GM21619 (cell line): ENCODE measurements at regions not wholly inside any gene's neighbourhood (a gene's known extent, or its start where the extent isn't known, plus 50 kb on each side); places are given as distances from the start of the nearest gene placed in this dataset.

Experiments used
- ATAC-seq: cut with Tn5 transposase; IDR thresholded peaks from one replicate; pipeline ENCODE4 v1.9.1; 2021; ENCODE audit not compliant: unreplicated experiment

- no peak for ATAC-seq
Measured at GRCh38 chr7:112887976-112888375, 97.8 kb upstream of the TMEM168 start.

GRCh38 chr7:112887337-112887736, 97.1 kb upstream of the TMEM168 start:
- no peak for ATAC-seq

- ATAC-seq, result no peak
Measured at GRCh38 chr7:112886208-112886607, 96.0 kb upstream of the TMEM168 start.

DNA sequence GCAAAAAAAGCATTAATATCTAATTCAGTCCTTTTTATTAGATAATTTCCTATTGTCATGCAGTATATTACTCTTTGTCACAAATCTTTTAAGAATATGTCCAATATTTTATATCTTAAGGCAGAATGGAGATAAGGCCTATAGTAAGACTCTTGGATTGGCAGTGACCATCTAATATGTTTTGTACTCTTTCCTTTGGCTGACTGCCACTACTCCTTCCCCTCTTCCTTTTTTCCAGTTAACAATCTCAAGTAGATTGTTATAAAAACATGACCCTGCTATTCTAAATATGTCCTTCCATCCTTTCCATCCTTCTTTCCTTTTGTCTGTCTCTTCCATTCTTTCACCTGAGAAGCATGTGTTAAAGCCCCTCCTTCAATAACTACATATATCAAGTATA, 92.8 kb upstream of the TMEM168 start:
- ATAC-seq, result no peak

DNA sequence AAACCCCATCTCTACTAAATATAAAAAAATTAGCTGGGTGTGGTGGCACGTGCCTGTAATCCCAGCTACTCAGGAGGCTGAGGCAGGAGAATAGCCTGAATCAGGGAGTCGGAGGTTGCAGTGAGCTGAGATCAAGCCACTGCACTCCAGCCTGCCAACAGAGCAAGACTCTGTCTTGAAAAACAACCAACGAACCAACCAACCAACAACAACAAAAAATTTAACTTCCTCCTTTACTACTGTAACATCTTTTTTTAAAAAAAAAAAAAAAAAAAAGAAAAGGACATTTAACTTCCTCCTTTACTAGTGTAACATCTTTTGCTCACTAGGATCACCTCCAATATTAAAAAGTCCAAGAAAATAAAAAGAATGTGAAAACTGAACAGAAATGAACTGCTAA, 92.3 kb upstream of the TMEM168 start:
- ATAC-seq, result no peak

- ATAC-seq, result no peak
Measured at GRCh38 chr7:112882022-112882421, 91.8 kb upstream of the TMEM168 start.

DNA sequence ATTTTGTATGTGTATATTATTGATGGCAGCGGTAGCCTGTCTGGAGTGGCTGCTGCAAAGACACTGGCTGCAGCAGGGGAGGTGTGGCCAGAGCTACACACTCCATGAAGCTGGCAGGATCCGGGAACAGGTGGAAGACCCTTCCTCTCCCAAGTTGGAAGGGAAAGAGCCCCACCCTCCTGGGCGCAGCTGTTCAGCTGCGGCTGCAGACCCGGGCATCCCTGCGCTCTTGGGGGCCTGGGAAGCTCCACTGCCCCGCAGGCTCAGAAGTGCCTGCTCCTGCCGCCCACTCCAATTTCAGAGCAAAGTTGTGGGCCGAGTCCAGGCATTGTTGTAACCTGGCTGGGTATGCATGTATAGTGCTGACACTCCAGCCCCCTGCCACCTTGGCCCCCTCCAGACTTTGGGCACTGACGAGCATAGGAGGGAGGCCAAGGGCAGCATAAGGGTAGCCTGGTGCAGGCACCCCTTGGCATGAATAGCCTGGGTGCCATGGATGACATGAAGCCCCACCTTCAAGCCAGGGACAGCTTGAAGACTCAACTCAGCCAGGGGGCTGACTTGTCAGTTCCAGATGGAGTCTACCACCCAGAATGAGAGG, 90.7 kb upstream of the TMEM168 start:
- no peak for ATAC-seq

DNA sequence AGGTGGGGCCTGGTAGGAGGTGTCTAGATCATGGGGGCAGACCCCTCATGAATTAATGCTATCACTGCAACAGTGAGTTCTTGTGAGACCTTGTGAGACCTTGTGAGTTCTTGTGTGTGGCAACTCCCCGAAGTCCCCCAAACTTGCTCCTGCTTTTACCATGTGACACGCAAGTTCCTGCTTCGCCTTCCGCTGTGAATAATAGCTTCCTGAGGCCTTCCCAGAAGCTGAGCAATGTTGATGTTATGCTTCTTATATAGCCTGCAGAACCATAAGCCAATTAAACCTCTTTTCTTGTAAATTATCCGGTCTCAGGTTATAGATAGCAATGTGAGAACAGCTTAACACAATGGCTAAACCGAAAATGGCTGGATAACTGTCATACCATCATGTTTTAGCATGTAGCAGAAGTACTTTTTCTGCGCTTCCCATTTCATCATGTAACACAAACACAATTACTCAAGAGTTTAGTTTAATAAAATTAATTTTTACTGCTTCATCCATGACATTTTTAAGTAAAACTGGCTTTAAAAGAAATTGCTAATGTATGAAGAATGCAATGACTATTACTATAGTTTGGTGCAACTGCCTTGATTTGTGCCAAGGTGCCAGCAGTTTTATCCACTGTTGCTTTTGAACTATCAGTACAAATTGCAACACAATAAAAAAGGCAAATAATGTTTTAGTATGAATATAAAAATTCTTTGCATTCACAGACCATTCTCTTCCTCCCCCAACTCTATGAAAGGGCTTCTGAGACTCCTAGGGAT, 87.7 kb upstream of the TMEM168 start:
- ATAC-seq, result no peak

- no peak for ATAC-seq
Measured at GRCh38 chr7:112876877-112877276, 86.7 kb upstream of the TMEM168 start.

DNA sequence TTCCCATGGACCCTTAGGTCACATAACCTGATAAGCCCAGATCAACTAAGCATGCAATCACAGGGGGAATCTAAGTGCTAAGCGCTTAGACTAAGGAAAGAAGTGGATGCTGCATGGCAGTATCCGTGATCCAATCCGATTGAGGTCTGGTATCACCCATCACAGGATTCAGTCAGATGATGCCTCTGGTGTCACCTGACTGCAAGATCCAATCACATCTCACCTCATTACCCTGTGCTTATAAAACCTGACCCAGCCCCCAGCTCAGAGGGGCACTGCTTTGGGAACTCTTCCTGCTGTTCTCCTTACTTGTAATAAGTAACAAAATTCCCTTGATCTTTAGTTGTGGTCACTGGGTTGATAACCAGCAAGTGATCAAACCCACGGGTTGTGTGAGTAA, 84.7 kb upstream of the TMEM168 start:
- ATAC-seq, result no peak

DNA sequence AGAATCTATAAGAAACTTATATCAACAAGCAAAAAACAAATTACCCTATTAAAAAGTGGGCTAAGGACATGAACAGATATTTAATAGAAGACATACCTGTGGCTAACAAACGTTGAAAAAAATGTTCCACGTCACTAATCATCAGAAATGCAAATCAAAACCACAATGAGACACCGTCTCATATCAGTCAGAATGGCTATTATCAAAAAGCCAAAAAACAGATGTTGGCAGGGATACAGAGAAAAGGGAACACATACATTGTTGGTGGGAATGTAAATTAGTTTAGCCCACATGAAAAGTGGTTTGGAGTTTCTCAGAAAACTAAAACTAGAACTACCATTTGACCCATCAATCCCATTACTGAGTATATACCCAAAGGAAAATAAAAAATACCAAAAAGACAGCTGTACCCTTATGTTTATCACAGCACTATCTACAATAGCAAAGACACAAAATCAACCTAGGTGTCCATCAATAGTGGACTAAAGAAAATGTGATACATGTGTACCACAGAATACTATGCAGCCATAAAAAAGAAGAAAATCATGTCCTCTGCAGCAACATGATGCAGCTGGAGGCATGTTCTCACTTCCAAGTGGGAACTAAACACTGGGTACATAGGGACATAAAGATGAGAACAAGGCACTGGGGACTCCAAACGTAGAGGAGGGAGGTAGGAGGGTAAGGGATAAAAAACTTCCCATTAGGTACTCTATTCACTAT, 83.8 kb upstream of the TMEM168 start:
- peak; percentile 47 for ATAC-seq

- ATAC-seq, result peak; percentile 37
Measured at GRCh38 chr7:112869111-112869774, 79.0 kb upstream of the TMEM168 start.

- no peak for ATAC-seq
Measured at GRCh38 chr7:112868609-112869008, 78.4 kb upstream of the TMEM168 start.

GRCh38 chr7:112866424-112866823, 76.2 kb upstream of the TMEM168 start:
- peak; percentile 99 for ATAC-seq

DNA sequence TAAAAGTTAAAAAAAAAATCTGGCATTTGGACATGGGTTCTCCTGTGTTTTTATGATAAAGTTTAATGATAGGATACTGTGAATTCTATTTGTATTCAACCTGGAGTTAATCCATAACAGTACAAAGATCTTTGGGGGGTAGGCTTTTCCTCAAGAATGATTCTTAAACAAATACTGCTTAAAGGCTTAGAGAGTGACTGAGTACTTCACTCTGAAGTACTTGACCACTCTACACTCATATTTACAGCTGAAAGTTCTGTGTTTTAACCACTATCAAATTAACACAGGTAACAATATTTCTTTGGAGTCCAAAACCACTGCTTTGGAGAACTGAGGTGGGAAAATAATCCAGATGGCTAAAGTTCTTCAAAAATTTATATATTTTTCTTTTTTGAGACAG, 74.2 kb upstream of the TMEM168 start:
- no peak for ATAC-seq

- no peak for ATAC-seq
Measured at GRCh38 chr7:112858838-112859237, 68.6 kb upstream of the TMEM168 start.

DNA sequence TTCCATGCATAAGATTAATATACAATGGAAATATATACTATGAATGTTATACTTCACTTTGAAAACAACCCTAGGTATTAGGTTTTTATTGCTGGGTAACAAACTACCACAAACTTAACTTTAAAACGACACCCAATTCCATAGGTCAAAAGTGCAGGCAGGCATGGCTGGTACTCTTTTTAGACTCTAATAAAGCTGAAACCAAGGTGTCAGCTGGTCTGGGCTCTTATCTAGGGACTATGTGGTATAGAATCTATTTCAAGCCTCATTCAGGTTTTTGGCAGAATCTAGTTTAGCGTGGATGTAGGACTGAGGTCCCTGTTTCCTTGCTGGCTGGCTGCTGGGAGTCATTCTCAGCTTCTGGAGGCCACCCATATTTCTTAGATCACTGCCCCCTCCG, 65.0 kb upstream of the TMEM168 start:
- no peak for ATAC-seq

DNA sequence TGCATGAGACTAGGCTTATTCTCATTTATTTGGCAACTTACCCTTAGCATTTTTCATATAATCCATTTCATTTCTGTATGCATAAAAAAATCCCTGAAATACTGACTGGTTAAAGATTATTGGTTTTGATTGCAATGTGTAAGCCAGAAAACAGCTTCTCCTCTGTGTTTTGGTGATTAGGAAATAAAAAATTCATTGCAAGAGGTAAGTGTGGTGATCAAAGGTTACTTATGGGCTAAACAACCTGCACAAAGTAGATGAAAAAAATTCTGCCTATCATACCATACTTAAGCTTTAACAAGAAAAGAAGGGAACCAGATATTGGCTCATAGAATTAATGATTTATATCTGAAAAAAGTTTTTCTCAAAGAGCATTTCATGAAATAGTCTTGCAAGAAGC, 64.0 kb upstream of the TMEM168 start:
- ATAC-seq, result no peak

DNA sequence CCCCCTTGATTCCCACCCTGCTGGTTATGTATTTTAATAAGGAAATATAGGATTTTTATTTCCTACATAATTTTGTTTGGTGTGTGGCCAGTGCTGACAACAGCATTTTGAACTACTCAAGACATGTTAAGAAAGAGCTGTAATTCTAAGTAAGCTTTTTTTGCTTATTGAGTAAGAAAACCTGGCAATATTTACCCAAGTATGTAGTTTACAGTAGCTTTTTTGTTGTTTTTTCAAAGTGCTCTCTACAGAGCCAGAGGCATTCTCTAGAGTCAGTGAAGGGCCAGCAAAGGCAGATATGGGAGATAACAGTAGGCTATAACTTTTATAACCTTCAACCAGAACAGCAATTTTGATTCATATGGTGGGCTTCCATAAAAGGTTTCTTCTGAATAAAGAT, 63.2 kb upstream of the TMEM168 start:
- no peak for ATAC-seq

- ATAC-seq, result no peak
Measured at GRCh38 chr7:112843151-112843550, 53.0 kb upstream of the TMEM168 start.
